PC-3 (cell line): ENCODE measurements at regions not wholly inside any gene's neighbourhood (a gene's known extent, or its start where the extent isn't known, plus 50 kb on each side); places are given as distances from the start of the nearest gene placed in this dataset.

ENCODE experiments used
- ATAC-seq: fragments of 200-7000 bp; cut with Tn5 transposase; 2 replicates; pipeline ENCODE4 v1.9.1; 2020; ENCODE audit warnings: mild to moderate bottlenecking, moderate library complexity
- BruUV-seq: library from RNA; stranded (reverse); fragments of 400-500 nt; replicated peaks from 2 replicates; lab custom pipeline; 2021; lab: Mats Ljungman, UMichigan
- CTCF ChIA-PET: fragments of 300-600 bp; sonication (Branson Sonifier 250); formaldehyde crosslinking; loops from one replicate; lab custom pipeline; 2022; ENCODE audit warnings: antibody characterized with exemption; lab: Charles Lee
- POLR2A ChIA-PET: fragments of 300-600 bp; sonication (Branson Sonifier 250); formaldehyde crosslinking; loops from one replicate; lab custom pipeline; 2022; ENCODE audit warnings: antibody characterized with exemption; ENCODE audit not compliant: unreplicated experiment; lab: Charles Lee
- DNase-seq: peaks from one replicate; pipeline ENCODE4 v3.0.0-alpha.2; 2015
- H2AFZ ChIP-seq: fragments of 300-600 bp; sonication (generic); 2 replicates; pipeline ENCODE4 v1.6.0; 2016; ENCODE audit warnings: antibody characterized with exemption, low read length
- H3F3A ChIP-seq: fragments of 300-600 bp; sonication (generic); one replicate; pipeline ENCODE4 v1.6.0; 2017; ENCODE audit warnings: antibody characterized with exemption, low read length, control low read depth, mild to moderate bottlenecking; ENCODE audit not compliant: unreplicated experiment
- H3K27ac ChIP-seq: fragments of 300-600 bp; sonication (generic); 2 replicates; pipeline ENCODE4 v1.5.1; 2016; ENCODE audit warnings: mild to moderate bottlenecking, low read length
- H3K27me3 ChIP-seq: fragments of 300-600 bp; sonication (generic); 2 replicates; pipeline ENCODE4 v1.6.1; 2016; ENCODE audit warnings: low read length, mixed read lengths
- H3K36me3 ChIP-seq: fragments of 300-600 bp; sonication (generic); 2 replicates; pipeline ENCODE4 v1.6.1; 2016; ENCODE audit warnings: low read depth, mixed run types, low read length, mixed read lengths
- H3K4me1 ChIP-seq: fragments of 300-600 bp; sonication (generic); 2 replicates; pipeline ENCODE4 v1.5.1; 2016; ENCODE audit warnings: low read length; ENCODE audit not compliant: insufficient read depth
- H3K4me2 ChIP-seq: fragments of 300-600 bp; sonication (generic); 2 replicates; pipeline ENCODE4 v1.6.0; 2016; ENCODE audit warnings: low read length
- H3K4me3 ChIP-seq: fragments of 300-600 bp; sonication (generic); 2 replicates; pipeline ENCODE4 v1.5.1; 2016; ENCODE audit warnings: mild to moderate bottlenecking, low read length, mixed read lengths
- H3K79me2 ChIP-seq: fragments of 300-600 bp; sonication (generic); 2 replicates; pipeline ENCODE4 v1.6.1; 2017; ENCODE audit warnings: low read length, mixed read lengths
- H3K9ac ChIP-seq: fragments of 300-600 bp; sonication (generic); 2 replicates; pipeline ENCODE4 v1.6.0; 2016; ENCODE audit warnings: mild to moderate bottlenecking, low read length
- H3K9me2 ChIP-seq: fragments of 300-600 bp; sonication (generic); replicated peaks from 2 replicates; pipeline ENCODE4 v1.6.1; 2016; ENCODE audit warnings: mixed run types, low read length, mixed read lengths
- H3K9me3 ChIP-seq: fragments of 300-600 bp; sonication (generic); 2 replicates; pipeline ENCODE4 v1.6.1; 2016; ENCODE audit warnings: low read length, mixed read lengths
- H4K20me1 ChIP-seq: fragments of 300-600 bp; sonication (generic); 2 replicates; pipeline ENCODE4 v1.6.1; 2016; ENCODE audit warnings: low read length, mixed read lengths
- CTCF ChIP-seq: fragments of 300-600 bp; sonication (generic); conservative IDR thresholded peaks from 2 replicates; pipeline ENCODE4 v1.5.1; 2017; ENCODE audit warnings: antibody characterized with exemption, low read depth, mild to moderate bottlenecking, low read length
- EZH2 ChIP-seq: fragments of 300-600 bp; sonication (generic); IDR thresholded peaks from one replicate; pipeline ENCODE4 v1.6.1; 2017; ENCODE audit warnings: antibody characterized with exemption, mild to moderate bottlenecking, low read length; ENCODE audit not compliant: unreplicated experiment
- EZH2phosphoT487 ChIP-seq: fragments of 300-600 bp; sonication (generic); IDR thresholded peaks from 2 replicates; pipeline ENCODE4 v1.6.1; 2018; ENCODE audit warnings: mild to moderate bottlenecking, antibody characterized with exemption, low read length, borderline replicate concordance
- intact Hi-C: fragments of 100-400 bp; cut with micrococcal nuclease; formaldehyde crosslinking; loops from 2 replicates; pipeline ENCODE4 v1.9.0; 2023

DNA sequence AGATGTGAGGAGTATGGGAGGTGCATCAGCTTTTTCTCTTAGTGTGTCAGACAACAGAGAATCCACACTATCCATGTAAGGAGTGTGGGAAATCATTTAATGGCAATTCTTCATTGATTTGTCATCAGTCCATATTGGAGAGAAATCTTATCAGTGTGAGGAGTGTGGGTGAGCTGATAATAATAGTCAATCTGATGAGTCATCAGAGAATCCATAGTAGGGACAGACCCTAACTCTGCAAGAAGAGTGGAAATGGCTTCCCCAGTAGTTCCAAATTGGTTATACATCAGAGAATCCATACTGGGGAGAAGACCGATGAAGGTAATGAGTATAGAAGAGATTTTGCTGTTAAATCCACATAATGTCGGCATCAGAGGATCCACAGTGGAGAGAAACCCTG is 150.5 kb upstream of the THUMPD2 start:
- BruUV-seq: no TSS peak
- no peaks in the 10 kb centered on the region for H3K79me2 ChIP-seq
- H3K27ac ChIP-seq: no peak overlapping the region
- H3K4me1 ChIP-seq: peaks cover 1% of the 10 kb centered on the region; the same call in 1 of the 2 replicates
- no peak overlapping the region for H3K4me3 ChIP-seq
- H3K4me2 ChIP-seq: no peak overlapping the region
- ATAC-seq (no peak), DNase-seq (no peak)
- no peak overlapping the region for H3K9ac ChIP-seq
- no peaks in the 10 kb centered on the region for H3K9me2 ChIP-seq
- no peaks in the 10 kb centered on the region for H3F3A ChIP-seq
- no peaks in the 10 kb centered on the region for H3K27me3 ChIP-seq
- no peaks in the 10 kb centered on the region for H3K9me3 ChIP-seq
- ChIA-PET POLR2A (no interaction called here), CTCF (no interaction called here)
- H2AFZ ChIP-seq: no peak overlapping the region
- intact Hi-C loops: no loop called here
- no peaks in the 10 kb centered on the region for H4K20me1 ChIP-seq
- no peaks in the 10 kb centered on the region for H3K36me3 ChIP-seq
- TF ChIP-seq EZH2 (no peak), EZH2phosphoT487 (no peak), CTCF (no peak)

DNA sequence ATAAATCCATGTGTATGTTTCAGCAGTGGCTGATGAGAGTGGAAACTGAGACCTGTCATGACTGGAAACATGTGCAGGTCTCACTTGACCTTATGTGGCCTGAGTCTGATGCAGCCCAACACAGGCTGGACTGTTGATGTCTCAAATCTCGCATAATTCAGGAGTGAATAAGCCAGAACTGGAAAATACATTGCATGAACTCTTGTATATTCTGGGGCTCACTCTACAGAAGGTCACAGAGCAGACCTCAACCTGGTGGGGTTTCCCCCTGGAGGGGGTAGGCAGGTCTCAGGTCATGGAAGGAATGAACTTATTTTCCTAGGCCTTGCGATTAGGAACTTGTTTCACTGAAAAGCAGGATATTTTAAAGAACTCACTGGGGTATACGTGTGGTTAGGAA is 146.3 kb upstream of the THUMPD2 start:
- DNase-seq (no peak), ATAC-seq (no peak)
- Histone ChIP-seq H3K79me2 (no peaks in the 10 kb centered on the region), H3K4me2 (no peak overlapping the region), H2AFZ (no peak overlapping the region), H3K36me3 (no peaks in the 10 kb centered on the region), H4K20me1 (no peaks in the 10 kb centered on the region), H3K4me1 (no peaks in the 10 kb centered on the region), H3K27me3 (no peaks in the 10 kb centered on the region), H3F3A (no peaks in the 10 kb centered on the region), H3K9ac (no peak overlapping the region), H3K27ac (no peak overlapping the region), H3K9me2 (no peaks in the 10 kb centered on the region), H3K9me3 (no peaks in the 10 kb centered on the region), H3K4me3 (no peak overlapping the region)
- ChIA-PET POLR2A (no interaction called here), CTCF (no interaction called here)
- TF ChIP-seq EZH2phosphoT487 (no peak), EZH2 (no peak)
- BruUV-seq: no TSS peak
- intact Hi-C loops: no loop called here

- TF ChIP-seq EZH2: no peak
- no peak for TF ChIP-seq EZH2phosphoT487
- no peak for TF ChIP-seq CTCF
- no peak overlapping the region for H2AFZ ChIP-seq
- intact Hi-C loops: no loop called here
Observed at GRCh38 chr2:39923455-39923854, 144.4 kb upstream of the THUMPD2 start.

More at GRCh38 chr2:39923455-39923854, 144.4 kb upstream of the THUMPD2 start:
- Histone ChIP-seq H3K27me3 (no peaks in the 10 kb centered on the region), H3K4me2 (no peak overlapping the region), H3K4me3 (no peak overlapping the region), H3F3A (no peaks in the 10 kb centered on the region), H4K20me1 (no peaks in the 10 kb centered on the region), H3K9ac (no peak overlapping the region), H3K27ac (no peak overlapping the region), H3K4me1 (no peaks in the 10 kb centered on the region), H3K9me3 (no peaks in the 10 kb centered on the region), H3K36me3 (no peaks in the 10 kb centered on the region), H3K9me2 (no peaks in the 10 kb centered on the region), H3K79me2 (no peaks in the 10 kb centered on the region)
- ChIA-PET POLR2A (no interaction called here), CTCF (no interaction called here)
- no TSS peak for BruUV-seq
- DNase-seq (no peak), ATAC-seq (no peak)
